Natural killer cell (primary cell): ENCODE measurements at regions not wholly inside any gene's neighbourhood (a gene's known extent, or its start where the extent isn't known, plus 50 kb on each side); places are given as distances from the start of the nearest gene placed in this dataset.

Experiments
- ATAC-seq, 3 donors: fragments of 150-1000 bp in 2 of 3; fragments of 200-7000 bp in 1 of 3; cut with Tn5 transposase; 1 replicate in 1 of 3; 2 replicates in 2 of 3; pipeline ENCODE4 v1.10.0; 2021; ENCODE audit warnings: mild to moderate bottlenecking in 2 of 3, moderate library complexity in 2 of 3
- DNase-seq, 2 donors: peaks; one replicate each; pipeline versions ENCODE4 v3.0.0 to v3.0.0-alpha.2; 2013 to 2021; ENCODE audit warnings: mixed read lengths in 1 of 2
- H3K27ac ChIP-seq: one replicate; pipeline ENCODE4 v1.5.1; 2013; ENCODE audit warnings: mild to moderate bottlenecking, low read length
- H3K27me3 ChIP-seq: one replicate; pipeline ENCODE4 v1.6.1; 2013; ENCODE audit warnings: low read length; ENCODE audit not compliant: control insufficient read depth, insufficient read depth
- H3K36me3 ChIP-seq: one replicate; pipeline ENCODE4 v1.6.1; 2013; ENCODE audit warnings: low read length; ENCODE audit not compliant: control insufficient read depth, insufficient read depth
- H3K4me1 ChIP-seq: one replicate; pipeline ENCODE4 v1.6.1; 2013; ENCODE audit warnings: low read length; ENCODE audit not compliant: control insufficient read depth, insufficient read depth
- H3K4me3 ChIP-seq: one replicate; pipeline ENCODE4 v1.5.1; 2013; ENCODE audit warnings: low read length
- H3K9me3 ChIP-seq: one replicate; pipeline ENCODE4 v1.6.1; 2013; ENCODE audit warnings: low read length; ENCODE audit not compliant: control insufficient read depth, insufficient read depth
- H3K27ac Mint-ChIP-seq, 2 donors: one replicate each; pipeline ENCODE4 v1.8.0; 2022; ENCODE audit warnings: mild to moderate bottlenecking in 2 of 2, mixed read lengths in 2 of 2, moderate library complexity in 1 of 2
- H3K27me3 Mint-ChIP-seq, 2 donors: one replicate each; pipeline ENCODE4 v1.8.0; 2022; ENCODE audit warnings: low read depth in 2 of 2, mixed read lengths in 2 of 2
- H3K36me3 Mint-ChIP-seq: one replicate; pipeline ENCODE4 v1.8.0; 2022; ENCODE audit warnings: mixed read lengths
- H3K4me1 Mint-ChIP-seq, 2 donors: one replicate each; pipeline ENCODE4 v1.8.0; 2022; ENCODE audit warnings: mixed read lengths in 2 of 2
- H3K4me3 Mint-ChIP-seq: one replicate; pipeline ENCODE4 v1.8.0; 2022; ENCODE audit warnings: mild to moderate bottlenecking, moderate library complexity, mixed read lengths
- H3K9me3 Mint-ChIP-seq, 2 donors: one replicate each; pipeline ENCODE4 v1.8.0; 2022; ENCODE audit warnings: mixed read lengths in 2 of 2
- CTCF ChIP-seq: fragments of 200-600 bp; IDR thresholded peaks from one replicate; pipeline ENCODE4 v1.8.0; 2022; ENCODE audit warnings: antibody characterized with exemption
- WGBS: methylation state at CpG from one replicate; pipeline ENCODE4 v1.1.7; 2013; ENCODE audit warnings: missing lambda C conversion rate; ENCODE audit not compliant: insufficient coverage; 5-methylcytosine and 5-hydroxymethylcytosine counted together
- intact Hi-C: fragments of 100-400 bp; cut with micrococcal nuclease; formaldehyde crosslinking; loops from one replicate; pipeline ENCODE4 v1.14.2; 2022

- no peak for TF ChIP-seq CTCF
- no peak overlapping the region for H3K27ac Mint-ChIP-seq
- ATAC-seq: peak in 1 of 3 donors; percentile 40
Measured at GRCh38 chrX:134075894-134076718, 90.7 kb upstream of the GPC3 start.

GRCh38 chrX:134095366-134095765 lies 110.0 kb upstream of the GPC3 start:
- H3K27me3 ChIP-seq: no peaks in the 10 kb centered on the region
- H3K4me3 ChIP-seq: no peak overlapping the region
- Mint-ChIP-seq H3K4me1 (no peaks in the 10 kb centered on the region), H3K9me3 (no peaks in the 10 kb centered on the region), H3K27me3 (peaks cover 0 to 17% of the 10 kb centered on the region in 2 donors), H3K36me3 (no peaks in the 10 kb centered on the region), H3K4me3 (no peak overlapping the region), H3K27ac (no peak overlapping the region)
- intact Hi-C loops: no loop called here
- DNase-seq (no peak), ATAC-seq (no peak)
- no peaks in the 10 kb centered on the region for H3K36me3 ChIP-seq
- no peaks in the 10 kb centered on the region for H3K4me1 ChIP-seq
- no peak for TF ChIP-seq CTCF
- H3K27ac ChIP-seq: no peak overlapping the region
- H3K9me3 ChIP-seq: no peaks in the 10 kb centered on the region

More at GRCh38 chrX:134075894-134076718, 90.7 kb upstream of the GPC3 start:
- DNase-seq: no peak
- no peaks in the 10 kb centered on the region for H3K4me1 ChIP-seq
- Mint-ChIP-seq H3K4me1 (no peaks in the 10 kb centered on the region), H3K4me3 (no peak overlapping the region), H3K9me3 (no peaks in the 10 kb centered on the region), H3K27me3 (peaks cover 0 to 21% of the 10 kb centered on the region in 2 donors), H3K36me3 (no peaks in the 10 kb centered on the region)
- H3K27me3 ChIP-seq: no peaks in the 10 kb centered on the region
- 89% methylated on average over 26 of the region's 26 CpGs for WGBS
- no peak overlapping the region for H3K4me3 ChIP-seq
- intact Hi-C loops: no loop called here
- H3K36me3 ChIP-seq: no peaks in the 10 kb centered on the region
- no peak overlapping the region for H3K27ac ChIP-seq
- no peaks in the 10 kb centered on the region for H3K9me3 ChIP-seq

GRCh38 chrX:134101636-134102035 lies 116.2 kb upstream of the GPC3 start:
- H3K36me3 ChIP-seq: no peaks in the 10 kb centered on the region
- ATAC-seq: no peak
- no peak overlapping the region for H3K27ac Mint-ChIP-seq

More at GRCh38 chrX:134101636-134102035, 116.2 kb upstream of the GPC3 start:
- no peaks in the 10 kb centered on the region for H3K4me1 ChIP-seq
- no peak overlapping the region for H3K27ac ChIP-seq
- Mint-ChIP-seq H3K27me3 (peaks cover 0 to 11% of the 10 kb centered on the region in 2 donors), H3K4me1 (no peaks in the 10 kb centered on the region), H3K36me3 (no peaks in the 10 kb centered on the region), H3K4me3 (no peak overlapping the region), H3K9me3 (no peaks in the 10 kb centered on the region)
- TF ChIP-seq CTCF: no peak
- DNase-seq: no peak
- no peaks in the 10 kb centered on the region for H3K9me3 ChIP-seq
- intact Hi-C loops: no loop called here
- no peaks in the 10 kb centered on the region for H3K27me3 ChIP-seq
- H3K4me3 ChIP-seq: no peak overlapping the region
